HG02642 (cell line): ENCODE measurements at regions not wholly inside any gene's neighbourhood (a gene's known extent, or its start where the extent isn't known, plus 50 kb on each side); places are given as distances from the start of the nearest gene placed in this dataset.

Experiments used
- ATAC-seq: cut with Tn5 transposase; IDR thresholded peaks from one replicate; pipeline ENCODE4 v1.9.1; 2021; ENCODE audit warnings: mild to moderate bottlenecking; ENCODE audit not compliant: unreplicated experiment, poor library complexity

GRCh38 chr13:26967119-26968038 lies 204.2 kb downstream of the USP12 start:
- no peak for ATAC-seq

GRCh38 chr13:26966701-26967080 lies 204.9 kb downstream of the USP12 start:
- ATAC-seq: no peak

DNA sequence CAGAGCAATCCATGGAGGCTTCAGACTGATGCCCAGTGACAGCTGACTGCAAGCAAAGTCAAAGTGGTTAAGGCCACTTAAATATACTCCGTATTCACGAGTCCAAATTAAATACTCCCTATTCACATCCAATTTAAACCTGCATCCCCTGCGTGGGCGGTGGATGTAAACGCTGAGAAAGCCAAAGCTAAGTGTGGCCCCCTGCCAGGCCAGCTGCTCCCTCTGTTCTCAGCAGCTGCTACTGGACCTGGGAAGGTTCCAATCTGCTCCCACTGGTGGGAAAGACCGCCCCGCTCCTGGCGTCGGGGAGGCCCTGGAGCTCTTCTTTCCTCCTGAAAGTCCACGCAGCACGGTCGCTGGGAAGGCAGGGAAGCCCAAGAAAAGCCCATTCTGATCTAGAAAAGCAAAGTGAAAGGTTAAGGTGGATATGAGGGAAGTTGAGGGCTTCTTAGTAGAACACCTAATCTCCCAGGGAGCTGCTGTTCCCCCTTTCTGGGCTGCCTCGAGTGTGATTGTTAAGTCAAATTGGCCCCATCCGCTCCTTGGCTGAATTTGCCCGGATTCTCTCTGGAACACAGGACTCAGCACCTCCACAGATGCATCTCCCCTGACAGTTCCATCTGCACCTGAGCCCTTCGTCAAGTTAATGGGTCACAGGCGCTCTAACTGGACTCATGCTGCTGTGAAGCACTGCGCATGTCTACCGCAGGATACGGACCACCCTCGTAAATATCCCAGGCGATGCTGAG lies 205.5 kb downstream of the USP12 start:
- ATAC-seq: no peak

GRCh38 chr13:26964278-26965250 lies 204.0 kb upstream of the GPR12 start:
- ATAC-seq: no peak

DNA sequence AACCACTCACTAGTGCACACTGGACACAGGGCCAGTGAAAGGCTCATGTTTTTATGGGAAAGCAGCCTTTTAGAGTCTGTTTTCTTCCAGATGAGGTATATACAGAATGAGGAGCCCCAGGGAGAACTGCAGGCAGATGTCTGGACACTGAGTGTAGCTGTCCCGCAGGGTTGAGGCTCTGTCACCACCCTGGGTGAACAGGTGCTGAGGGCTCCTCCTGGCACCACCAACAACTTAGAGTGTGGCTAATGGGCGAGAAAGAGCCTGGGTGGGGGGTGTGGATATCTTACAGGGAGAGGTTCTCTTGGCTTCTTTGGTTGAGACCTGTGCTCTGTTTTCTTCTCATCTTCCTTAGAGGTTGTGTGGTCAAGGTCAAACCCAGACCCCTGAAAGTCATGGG lies 202.1 kb upstream of the GPR12 start:
- no peak for ATAC-seq

- ATAC-seq: no peak
Measured at GRCh38 chr13:26961890-26962615, 201.5 kb upstream of the GPR12 start.

GRCh38 chr13:26957182-26957581 lies 196.6 kb upstream of the GPR12 start:
- no peak for ATAC-seq

DNA sequence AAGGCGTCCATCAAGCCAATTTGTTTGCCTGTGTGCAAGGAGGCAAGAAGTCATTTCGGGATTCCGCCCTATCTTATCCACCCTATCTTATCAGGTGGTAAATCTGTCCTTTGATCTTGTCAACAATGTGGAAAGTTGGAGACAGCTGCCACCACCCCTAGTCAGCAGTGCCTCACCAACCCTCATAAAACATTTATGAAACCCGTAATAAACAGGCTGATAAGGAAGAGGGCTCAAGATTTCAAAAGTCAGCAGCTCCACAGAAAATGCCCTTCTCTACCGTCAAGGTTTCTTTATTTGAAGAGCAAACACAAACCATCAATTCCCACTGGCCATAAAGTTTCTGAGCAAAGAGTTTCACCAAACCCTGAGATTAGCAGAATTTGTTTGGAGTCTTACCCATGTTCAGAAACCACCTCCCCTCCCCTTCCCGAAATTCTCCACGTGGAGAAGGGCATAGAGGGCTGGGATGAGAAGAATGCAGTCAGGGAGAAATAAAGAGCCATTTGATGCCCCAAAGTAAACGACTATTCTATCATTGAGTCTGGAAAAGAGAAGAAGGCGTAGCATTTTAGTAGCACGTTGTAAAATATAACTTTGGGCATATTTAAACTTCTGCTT lies 196.0 kb upstream of the GPR12 start:
- no peak for ATAC-seq

- no peak for ATAC-seq
Measured at GRCh38 chr13:26954976-26955375, 194.4 kb upstream of the GPR12 start.

- no peak for ATAC-seq
Measured at GRCh38 chr13:26953291-26953690, 192.7 kb upstream of the GPR12 start.

- ATAC-seq: no peak
Measured at GRCh38 chr13:26952551-26953143, 192.1 kb upstream of the GPR12 start.

- ATAC-seq: no peak
Measured at GRCh38 chr13:26951581-26952177, 191.1 kb upstream of the GPR12 start.

GRCh38 chr13:26950968-26951367 lies 190.4 kb upstream of the GPR12 start:
- no peak for ATAC-seq

- no peak for ATAC-seq
Measured at GRCh38 chr13:26950546-26950945, 190.0 kb upstream of the GPR12 start.

GRCh38 chr13:26949701-26950502 lies 189.3 kb upstream of the GPR12 start:
- ATAC-seq: no peak

- ATAC-seq: no peak
Measured at GRCh38 chr13:26948353-26948752, 187.8 kb upstream of the GPR12 start.

GRCh38 chr13:26946684-26947343 lies 186.2 kb upstream of the GPR12 start:
- no peak for ATAC-seq
